WTC11 (cell line): ENCODE measurements at regions not wholly inside any gene's neighbourhood (a gene's known extent, or its start where the extent isn't known, plus 50 kb on each side); places are given as distances from the start of the nearest gene placed in this dataset.

Experiments used
- ATAC-seq: fragments of 200-7000 bp; cut with Tn5 transposase; 2 replicates; pipeline ENCODE4 v1.10.0; 2021; ENCODE audit warnings: mild to moderate bottlenecking, moderate library complexity
- CTCF ChIA-PET: fragments of 300-600 bp; sonication (Branson Sonifier 250); formaldehyde crosslinking; loops from one replicate; lab custom pipeline; 2021; ENCODE audit warnings: antibody characterized with exemption; lab: Charles Lee
- POLR2A ChIA-PET: fragments of 350-600 bp; sonication (Branson Sonifier 250); formaldehyde crosslinking; loops from one replicate; lab custom pipeline; 2021; ENCODE audit warnings: antibody characterized with exemption; lab: Charles Lee
- DNase-seq: peaks from one replicate; pipeline ENCODE4 v3.0.0; 2021; ENCODE audit warnings: low spot score
- H3K27ac Mint-ChIP-seq: 2 replicates; pipeline ENCODE4 v1.8.0; 2021; ENCODE audit warnings: mixed read lengths
- H3K27me3 Mint-ChIP-seq: 2 replicates; pipeline ENCODE4 v1.8.0; 2021; ENCODE audit warnings: low read depth, mild to moderate bottlenecking, moderate library complexity, mixed read lengths
- H3K36me3 Mint-ChIP-seq: 2 replicates; pipeline ENCODE4 v1.8.0; 2021; ENCODE audit warnings: mixed read lengths
- H3K4me1 Mint-ChIP-seq: 2 replicates; pipeline ENCODE4 v1.8.0; 2022; ENCODE audit warnings: mixed read lengths
- H3K4me3 Mint-ChIP-seq: 2 replicates; pipeline ENCODE4 v1.8.0; 2021; ENCODE audit warnings: mild to moderate bottlenecking, moderate library complexity, mixed read lengths
- H3K9me3 Mint-ChIP-seq: 2 replicates; pipeline ENCODE4 v1.8.0; 2021; ENCODE audit warnings: mixed read lengths
- ATF1 ChIP-seq: sonication (generic); formaldehyde crosslinking; IDR thresholded peaks from 2 replicates; pipeline ENCODE4 v1.8.1; 2023; ENCODE audit warnings: mild to moderate bottlenecking, moderate library complexity, missing genetic modification reagents
- ATF2 ChIP-seq: sonication (generic); formaldehyde crosslinking; IDR thresholded peaks from 2 replicates; pipeline ENCODE4 v1.8.1; 2022; ENCODE audit warnings: low read depth, missing genetic modification reagents, borderline replicate concordance
- ATF6 ChIP-seq: sonication (generic); formaldehyde crosslinking; IDR thresholded peaks from 2 replicates; pipeline ENCODE4 v1.8.1; 2023; ENCODE audit warnings: mild to moderate bottlenecking, missing genetic modification reagents
- CREB1 ChIP-seq: sonication (generic); formaldehyde crosslinking; IDR thresholded peaks from 2 replicates; pipeline ENCODE4 v1.8.0; 2023; ENCODE audit warnings: mild to moderate bottlenecking, missing genetic modification reagents
- CREM ChIP-seq: sonication (generic); formaldehyde crosslinking; IDR thresholded peaks from 2 replicates; pipeline ENCODE4 v1.8.1; 2022; ENCODE audit warnings: mild to moderate bottlenecking, missing genetic modification reagents, moderate library complexity
- ESRRA ChIP-seq: sonication (generic); formaldehyde crosslinking; IDR thresholded peaks from 2 replicates; pipeline ENCODE4 v1.8.1; 2022; ENCODE audit warnings: mild to moderate bottlenecking, missing genetic modification reagents, borderline replicate concordance
- ETV6 ChIP-seq: sonication (generic); formaldehyde crosslinking; IDR thresholded peaks from 2 replicates; pipeline ENCODE4 v1.8.1; 2022; ENCODE audit warnings: mild to moderate bottlenecking, missing genetic modification reagents
- FOXJ3 ChIP-seq: sonication (generic); formaldehyde crosslinking; IDR thresholded peaks from 2 replicates; pipeline ENCODE4 v1.9.0; 2021; ENCODE audit warnings: missing genetic modification reagents, mild to moderate bottlenecking, borderline replicate concordance
- FOXP4 ChIP-seq: sonication (generic); formaldehyde crosslinking; IDR thresholded peaks from 2 replicates; pipeline ENCODE4 v1.8.0; 2022; ENCODE audit warnings: mild to moderate bottlenecking, missing genetic modification reagents
- JAZF1 ChIP-seq: fragments of 250-450 bp; sonication (Bioruptor Pico); IDR thresholded peaks from 2 replicates; pipeline ENCODE4 v1.9.0; 2021; ENCODE audit warnings: moderate library complexity, mild to moderate bottlenecking, inconsistent platforms
- MAX ChIP-seq: sonication (generic); formaldehyde crosslinking; IDR thresholded peaks from 2 replicates; pipeline ENCODE4 v1.8.0; 2022; ENCODE audit warnings: mild to moderate bottlenecking, missing genetic modification reagents
- MLX ChIP-seq: sonication (generic); formaldehyde crosslinking; IDR thresholded peaks from 2 replicates; pipeline ENCODE4 v1.8.1; 2023; ENCODE audit warnings: mild to moderate bottlenecking, missing genetic modification reagents, moderate library complexity
- MYBL2 ChIP-seq: sonication (generic); formaldehyde crosslinking; IDR thresholded peaks from 2 replicates; pipeline ENCODE4 v1.8.1; 2023; ENCODE audit warnings: mild to moderate bottlenecking, moderate library complexity, missing genetic modification reagents
- OVOL2 ChIP-seq: fragments of 250-450 bp; sonication (Bioruptor Pico); IDR thresholded peaks from 2 replicates; pipeline ENCODE4 v1.9.0; 2021; ENCODE audit warnings: mild to moderate bottlenecking, borderline replicate concordance
- SOX15 ChIP-seq: fragments of 250-450 bp; sonication (Bioruptor Pico); IDR thresholded peaks from 2 replicates; pipeline ENCODE4 v1.9.0; 2021; ENCODE audit warnings: mild to moderate bottlenecking
- STAT6 ChIP-seq: sonication (generic); formaldehyde crosslinking; conservative IDR thresholded peaks from 2 replicates; pipeline ENCODE4 v1.8.1; 2023; ENCODE audit warnings: mild to moderate bottlenecking, low read depth, missing genetic modification reagents, moderate library complexity
- TCF7 ChIP-seq: sonication (generic); formaldehyde crosslinking; IDR thresholded peaks from 2 replicates; pipeline ENCODE4 v1.8.0; 2022; ENCODE audit warnings: mild to moderate bottlenecking, low read depth, missing genetic modification reagents, moderate library complexity
- TEAD1 ChIP-seq: sonication (generic); formaldehyde crosslinking; IDR thresholded peaks from 2 replicates; pipeline ENCODE4 v1.8.0; 2022; ENCODE audit warnings: mild to moderate bottlenecking, missing genetic modification reagents
- TP53 ChIP-seq: sonication (generic); formaldehyde crosslinking; IDR thresholded peaks from 2 replicates; pipeline ENCODE4 v1.8.1; 2023; ENCODE audit warnings: mild to moderate bottlenecking, missing genetic modification reagents
- USF1 ChIP-seq: sonication (generic); formaldehyde crosslinking; IDR thresholded peaks from 2 replicates; pipeline ENCODE4 v1.8.0; 2022; ENCODE audit warnings: mild to moderate bottlenecking, missing genetic modification reagents
- USF2 ChIP-seq: sonication (generic); formaldehyde crosslinking; IDR thresholded peaks from 2 replicates; pipeline ENCODE4 v1.8.1; 2023; ENCODE audit warnings: mild to moderate bottlenecking, missing genetic modification reagents, moderate library complexity
- ZBTB21 ChIP-seq: sonication (generic); formaldehyde crosslinking; IDR thresholded peaks from 2 replicates; pipeline ENCODE4 v1.8.1; 2023; ENCODE audit warnings: mild to moderate bottlenecking, missing genetic modification reagents, borderline replicate concordance
- ZNF138 ChIP-seq: sonication (generic); formaldehyde crosslinking; conservative IDR thresholded peaks from 2 replicates; pipeline ENCODE4 v1.8.1; 2022; ENCODE audit warnings: mild to moderate bottlenecking, moderate library complexity, missing genetic modification reagents
- ZNF263 ChIP-seq: sonication (generic); formaldehyde crosslinking; IDR thresholded peaks from 2 replicates; pipeline ENCODE4 v1.8.1; 2022; ENCODE audit warnings: low read depth, mild to moderate bottlenecking, moderate library complexity, missing genetic modification reagents

- TF ChIP-seq ATF6 (CRISPR knock-in tag) (no peak), ZNF263 (CRISPR knock-in tag) (no peak), MAX (CRISPR knock-in tag) (no peak), ZBTB21 (CRISPR knock-in tag) (no peak), USF2 (CRISPR knock-in tag) (no peak), ZNF138 (CRISPR knock-in tag) (no peak), ATF1 (CRISPR knock-in tag) (no peak), ESRRA (CRISPR knock-in tag) (no peak), ETV6 (CRISPR knock-in tag) (no peak)
Observed at GRCh38 chr6:113301651-113302050, 555.5 kb upstream of the MARCKS start (continued).

- Mint-ChIP-seq H3K27me3 (no peaks in the 10 kb centered on the region), H3K4me3 (no peak overlapping the region), H3K9me3 (no peaks in the 10 kb centered on the region), H3K27ac (no peak overlapping the region), H3K36me3 (no peaks in the 10 kb centered on the region), H3K4me1 (no peaks in the 10 kb centered on the region)
- ChIA-PET POLR2A (no interaction called here), CTCF (no interaction called here)
- ATAC-seq (no peak), DNase-seq (no peak)
- no peak for TF ChIP-seq ETV6 (CRISPR knock-in tag)
- TF ChIP-seq CREB1 (CRISPR knock-in tag), result no peak
- no peak for TF ChIP-seq TP53 (CRISPR knock-in tag)
- TF ChIP-seq MYBL2 (CRISPR knock-in tag), result no peak
- no peak for TF ChIP-seq TCF7 (CRISPR knock-in tag)
- TF ChIP-seq SOX15 (CRISPR knock-in tag), result no peak
- TF ChIP-seq TEAD1, result no peak
- no peak for TF ChIP-seq MLX (CRISPR knock-in tag)
- TF ChIP-seq JAZF1 (CRISPR knock-in tag), result no peak
- no peak for TF ChIP-seq ATF2 (CRISPR knock-in tag)
- TF ChIP-seq CREM, result no peak
- TF ChIP-seq USF1 (CRISPR knock-in tag), result no peak
- no peak for TF ChIP-seq FOXJ3 (CRISPR knock-in tag)
- TF ChIP-seq FOXP4, result no peak
- TF ChIP-seq ZNF263 (CRISPR knock-in tag), result no peak
- no peak for TF ChIP-seq STAT6 (CRISPR knock-in tag)
- no peak for TF ChIP-seq OVOL2 (CRISPR knock-in tag)
Observed at GRCh38 chr6:113304116-113304515, 553.0 kb upstream of the MARCKS start.
